ENCODE measurements at regions not wholly inside any gene's neighbourhood (a gene's known extent, or its start where the extent isn't known, plus 50 kb on each side); places are given as distances from the start of the nearest gene placed in this dataset.
A peak's percentile ranks its signal among the peaks of the same experiment; 100 is the strongest.

DNA sequence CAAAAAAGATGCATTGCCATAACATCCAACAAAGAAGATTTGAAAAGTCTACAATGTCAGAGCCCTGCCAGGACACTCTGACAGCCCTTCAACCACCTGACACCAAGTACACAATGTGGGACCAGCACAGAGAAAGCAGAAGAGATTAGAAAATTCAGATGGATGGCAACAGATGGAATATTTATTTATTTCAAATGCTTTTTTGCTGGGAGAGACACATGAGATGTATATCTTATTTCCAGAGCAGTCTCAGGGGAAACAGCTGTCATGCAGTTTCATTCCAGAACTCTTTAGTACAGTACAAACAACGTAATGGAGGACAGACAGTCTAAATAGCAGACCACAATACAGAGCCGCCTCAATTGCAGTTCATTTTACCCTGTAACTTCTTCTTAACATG, 110.1 kb downstream of the MAIP1 start:
- Histone ChIP-seq H3K4me3 (no peak overlapping the region), H3K4me1 (no peaks in the 10 kb centered on the region), H3K9me3 (no peaks in the 10 kb centered on the region), H3K27ac (no peak overlapping the region), H3K36me3 (no peaks in the 10 kb centered on the region), H3K27me3 (no peaks in the 10 kb centered on the region)
- DNase-seq (ENCODE audit: extremely low spot score in 2 of 2), result no peak
- TF ChIP-seq, protein P1, sequence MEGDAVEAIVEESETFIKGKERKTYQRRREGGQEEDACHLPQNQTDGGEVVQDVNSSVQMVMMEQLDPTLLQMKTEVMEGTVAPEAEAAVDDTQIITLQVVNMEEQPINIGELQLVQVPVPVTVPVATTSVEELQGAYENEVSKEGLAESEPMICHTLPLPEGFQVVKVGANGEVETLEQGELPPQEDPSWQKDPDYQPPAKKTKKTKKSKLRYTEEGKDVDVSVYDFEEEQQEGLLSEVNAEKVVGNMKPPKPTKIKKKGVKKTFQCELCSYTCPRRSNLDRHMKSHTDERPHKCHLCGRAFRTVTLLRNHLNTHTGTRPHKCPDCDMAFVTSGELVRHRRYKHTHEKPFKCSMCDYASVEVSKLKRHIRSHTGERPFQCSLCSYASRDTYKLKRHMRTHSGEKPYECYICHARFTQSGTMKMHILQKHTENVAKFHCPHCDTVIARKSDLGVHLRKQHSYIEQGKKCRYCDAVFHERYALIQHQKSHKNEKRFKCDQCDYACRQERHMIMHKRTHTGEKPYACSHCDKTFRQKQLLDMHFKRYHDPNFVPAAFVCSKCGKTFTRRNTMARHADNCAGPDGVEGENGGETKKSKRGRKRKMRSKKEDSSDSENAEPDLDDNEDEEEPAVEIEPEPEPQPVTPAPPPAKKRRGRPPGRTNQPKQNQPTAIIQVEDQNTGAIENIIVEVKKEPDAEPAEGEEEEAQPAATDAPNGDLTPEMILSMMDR (IDR thresholded peaks at IDR 0.05), result no peak
- no peak for TF ChIP-seq POLR2A (IDR thresholded peaks at IDR 0.05)
- no peak for TF ChIP-seq POLR2AphosphoS5 (IDR thresholded peaks at IDR 0.05; ENCODE audit: insufficient read depth in 1 of 2, low read depth in 1 of 2)
- intact Hi-C loops (cut with DNase I), result no loop called here

DNA sequence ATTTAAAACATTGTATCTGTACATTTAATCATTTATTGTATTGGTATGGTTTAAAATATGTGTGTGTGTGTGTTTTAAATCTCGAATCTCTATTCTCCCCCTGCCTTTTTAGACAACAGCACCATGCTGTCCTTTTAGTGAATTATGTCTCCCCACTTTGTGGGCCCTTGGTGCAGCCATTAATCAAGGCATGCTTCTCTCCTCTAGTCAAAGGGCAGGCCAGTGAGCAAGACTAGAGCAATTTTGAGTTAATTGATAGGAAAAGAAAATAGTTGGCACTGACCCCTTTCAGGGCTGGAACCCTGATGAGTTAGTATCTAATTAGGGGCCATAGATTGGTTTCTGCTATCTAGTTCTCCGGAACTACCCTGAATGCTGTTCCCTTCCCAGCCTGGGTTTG, 111.0 kb downstream of the MAIP1 start:
- intact Hi-C loops (cut with DNase I), result no loop called here
- no peaks in the 10 kb centered on the region for H3K4me1 ChIP-seq
- H3K36me3 ChIP-seq, result no peaks in the 10 kb centered on the region
- DNase-seq (ENCODE audit: extremely low spot score in 2 of 2), result no peak
- no peaks in the 10 kb centered on the region for H3K9me3 ChIP-seq
- no peak overlapping the region for H3K4me3 ChIP-seq
- no peaks in the 10 kb centered on the region for H3K27me3 ChIP-seq
- H3K27ac ChIP-seq, result no peak overlapping the region
- TF ChIP-seq POLR2A (IDR thresholded peaks at IDR 0.05), result no peak
- TF ChIP-seq, protein P1 (IDR thresholded peaks at IDR 0.05), result no peak
- no peak for TF ChIP-seq POLR2AphosphoS5 (IDR thresholded peaks at IDR 0.05; ENCODE audit: insufficient read depth in 1 of 2, low read depth in 1 of 2)

DNA sequence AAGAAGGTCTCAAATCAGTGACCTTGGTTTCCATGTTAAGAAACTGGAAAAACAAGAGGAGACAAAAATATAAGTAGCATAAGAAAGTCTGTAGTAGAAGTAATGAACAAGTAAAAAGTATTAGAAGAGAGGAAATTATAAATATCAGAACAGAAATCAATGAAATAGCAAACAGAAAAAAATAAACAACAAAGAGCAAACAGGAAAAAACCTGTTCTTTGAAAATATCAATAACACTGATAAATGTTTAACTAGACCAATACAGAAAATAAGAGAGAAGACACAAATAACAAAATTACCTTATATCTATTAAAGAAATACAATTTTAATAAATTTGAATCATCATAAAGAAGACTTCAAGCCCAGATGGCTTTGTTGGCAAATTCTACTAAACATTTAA, 113.3 kb downstream of the MAIP1 start:
- H3K36me3 ChIP-seq, result no peaks in the 10 kb centered on the region
- no peak overlapping the region for H3K4me3 ChIP-seq
- H3K27ac ChIP-seq, result no peak overlapping the region
- H3K27me3 ChIP-seq, result no peaks in the 10 kb centered on the region
- intact Hi-C loops (cut with DNase I), result no loop called here
- H3K9me3 ChIP-seq, result no peaks in the 10 kb centered on the region
- TF ChIP-seq POLR2A (IDR thresholded peaks at IDR 0.05), result no peak
- TF ChIP-seq, protein P1 (IDR thresholded peaks at IDR 0.05), result no peak
- no peak for TF ChIP-seq POLR2AphosphoS5 (IDR thresholded peaks at IDR 0.05; ENCODE audit: insufficient read depth in 1 of 2, low read depth in 1 of 2)
- DNase-seq (ENCODE audit: extremely low spot score in 2 of 2), result no peak
- H3K4me1 ChIP-seq, result no peaks in the 10 kb centered on the region

DNA sequence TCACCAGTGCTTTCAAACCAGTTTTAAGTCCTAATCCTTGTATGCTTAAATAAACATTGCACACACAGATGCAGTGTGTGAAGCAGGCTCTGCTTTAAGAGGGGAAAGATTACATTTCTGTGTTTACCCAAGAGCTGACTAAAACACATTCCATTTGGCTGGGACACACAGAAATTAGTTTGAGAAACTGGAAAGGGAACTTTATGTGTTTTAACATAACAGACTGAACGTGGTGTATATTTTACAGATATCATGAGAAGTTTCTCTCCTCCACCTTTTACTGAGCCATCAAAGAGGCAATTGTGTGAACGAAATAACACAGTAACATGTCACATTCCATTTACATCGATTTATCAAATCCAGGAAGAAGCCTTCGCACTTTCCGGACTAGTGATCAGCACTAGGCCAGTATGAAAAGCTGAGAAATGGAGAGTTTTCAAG, 121.8 kb downstream of the MAIP1 start:
- no peaks in the 10 kb centered on the region for H3K27me3 ChIP-seq
- no peaks in the 10 kb centered on the region for H3K9me3 ChIP-seq
- no peaks in the 10 kb centered on the region for H3K4me1 ChIP-seq
- TF ChIP-seq POLR2A (IDR thresholded peaks at IDR 0.05), result no peak
- TF ChIP-seq, protein P1 (IDR thresholded peaks at IDR 0.05), result no peak
- no peak for TF ChIP-seq POLR2AphosphoS5 (IDR thresholded peaks at IDR 0.05; ENCODE audit: insufficient read depth in 1 of 2, low read depth in 1 of 2)
- DNase-seq (ENCODE audit: extremely low spot score in 2 of 2), result no peak
- intact Hi-C loops (cut with DNase I), result no loop called here
- no peaks in the 10 kb centered on the region for H3K36me3 ChIP-seq
- no peak overlapping the region for H3K4me3 ChIP-seq
- H3K27ac ChIP-seq, result peak overlapping the region; percentile 25

DNA sequence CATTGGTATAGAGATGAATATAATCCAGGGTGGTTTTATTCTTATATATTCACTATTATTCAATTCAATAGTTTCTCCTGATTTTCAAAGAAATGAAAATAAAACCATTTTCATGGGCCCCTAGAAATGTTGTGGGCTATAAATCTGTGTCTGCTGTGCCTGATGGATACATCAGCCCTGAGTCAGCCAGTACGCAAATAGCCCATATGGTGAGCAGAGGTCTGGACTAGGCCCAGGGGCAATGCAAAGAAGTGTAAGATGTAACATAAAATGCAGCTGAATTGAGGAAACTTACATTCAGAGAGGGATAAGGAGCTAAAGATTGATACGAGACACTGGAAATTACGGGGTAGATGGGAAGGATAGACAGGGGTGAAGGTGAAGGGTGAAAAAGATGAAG, 122.5 kb downstream of the MAIP1 start:
- H3K4me3 ChIP-seq, result no peak overlapping the region
- no peaks in the 10 kb centered on the region for H3K27me3 ChIP-seq
- no peaks in the 10 kb centered on the region for H3K36me3 ChIP-seq
- intact Hi-C loops (cut with DNase I), result no loop called here
- H3K27ac ChIP-seq, result peak overlapping the region; percentile 25
- no peaks in the 10 kb centered on the region for H3K4me1 ChIP-seq
- no peaks in the 10 kb centered on the region for H3K9me3 ChIP-seq
- no peak for DNase-seq (ENCODE audit: extremely low spot score in 2 of 2)
- TF ChIP-seq POLR2AphosphoS5 (IDR thresholded peaks at IDR 0.05; ENCODE audit: insufficient read depth in 1 of 2, low read depth in 1 of 2) (no peak), POLR2A (IDR thresholded peaks at IDR 0.05) (no peak)
- TF ChIP-seq, protein P1 (IDR thresholded peaks at IDR 0.05), result no peak
